22Rv1 (cell line): ENCODE measurements at regions not wholly inside any gene's neighbourhood (a gene's known extent, or its start where the extent isn't known, plus 50 kb on each side); places are given as distances from the start of the nearest gene placed in this dataset.

Experiments
- CTCF ChIP-seq: fragments of 450-650 bp; IDR thresholded peaks from 2 replicates; pipeline ENCODE4 v1.5.1; 2017; ENCODE audit warnings: mild to moderate bottlenecking
- ZFX ChIP-seq: fragments of 450-650 bp; IDR thresholded peaks from 2 replicates; pipeline ENCODE4 v1.6.1; 2017; ENCODE audit warnings: antibody characterized with exemption, borderline replicate concordance

DNA sequence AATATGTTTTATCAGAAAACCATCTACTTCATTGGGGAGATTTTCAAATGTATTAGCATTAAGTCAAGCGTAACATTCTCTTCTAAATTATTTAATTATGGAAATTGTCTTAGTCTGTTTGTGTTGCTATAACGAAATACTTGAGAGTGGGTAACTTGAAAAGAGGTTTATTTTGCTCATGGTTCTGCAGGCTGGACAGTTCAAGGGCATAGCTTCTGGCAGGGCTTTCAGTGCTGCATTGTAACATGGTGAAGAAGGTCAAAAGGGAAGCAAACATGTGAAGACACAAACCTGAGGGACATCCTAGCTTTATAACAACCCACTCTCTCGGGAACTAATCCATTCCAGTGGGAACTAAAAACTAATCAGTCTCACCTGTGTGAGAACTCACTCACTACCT lies 84.3 kb upstream of the TMPO start:
- TF ChIP-seq CTCF (no peak), ZFX (no peak)
